Lower leg skin (tissue), 3 donors: ENCODE measurements at regions not wholly inside any gene's neighbourhood (a gene's known extent, or its start where the extent isn't known, plus 50 kb on each side); places are given as distances from the start of the nearest gene placed in this dataset.

Source experiments
- POLR2A ChIP-seq, 2 donors: fragments of 450-650 bp; IDR thresholded peaks; one replicate each; pipeline ENCODE4 v1.6.1; 2016 to 2017; ENCODE audit warnings: antibody characterized with exemption in 2 of 2, mild to moderate bottlenecking in 1 of 2, moderate library complexity in 1 of 2
- TF ChIP-seq, protein P1 (sequence below), 3 donors: fragments of 450-650 bp; IDR thresholded peaks; one replicate each; pipeline ENCODE4 v1.5.1; 2016; ENCODE audit warnings: antibody characterized with exemption in 3 of 3, mild to moderate bottlenecking in 3 of 3, moderate library complexity in 2 of 3

- TF ChIP-seq, protein P1, sequence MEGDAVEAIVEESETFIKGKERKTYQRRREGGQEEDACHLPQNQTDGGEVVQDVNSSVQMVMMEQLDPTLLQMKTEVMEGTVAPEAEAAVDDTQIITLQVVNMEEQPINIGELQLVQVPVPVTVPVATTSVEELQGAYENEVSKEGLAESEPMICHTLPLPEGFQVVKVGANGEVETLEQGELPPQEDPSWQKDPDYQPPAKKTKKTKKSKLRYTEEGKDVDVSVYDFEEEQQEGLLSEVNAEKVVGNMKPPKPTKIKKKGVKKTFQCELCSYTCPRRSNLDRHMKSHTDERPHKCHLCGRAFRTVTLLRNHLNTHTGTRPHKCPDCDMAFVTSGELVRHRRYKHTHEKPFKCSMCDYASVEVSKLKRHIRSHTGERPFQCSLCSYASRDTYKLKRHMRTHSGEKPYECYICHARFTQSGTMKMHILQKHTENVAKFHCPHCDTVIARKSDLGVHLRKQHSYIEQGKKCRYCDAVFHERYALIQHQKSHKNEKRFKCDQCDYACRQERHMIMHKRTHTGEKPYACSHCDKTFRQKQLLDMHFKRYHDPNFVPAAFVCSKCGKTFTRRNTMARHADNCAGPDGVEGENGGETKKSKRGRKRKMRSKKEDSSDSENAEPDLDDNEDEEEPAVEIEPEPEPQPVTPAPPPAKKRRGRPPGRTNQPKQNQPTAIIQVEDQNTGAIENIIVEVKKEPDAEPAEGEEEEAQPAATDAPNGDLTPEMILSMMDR (IDR thresholded peaks at IDR 0.05): no peak
- TF ChIP-seq POLR2A (IDR thresholded peaks at IDR 0.05): no peak
Observed at GRCh38 chr4:171016145-171016544, 797.1 kb upstream of the GALNTL6 start.
